GM19463 (cell line): ENCODE measurements at regions not wholly inside any gene's neighbourhood (a gene's known extent, or its start where the extent isn't known, plus 50 kb on each side); places are given as distances from the start of the nearest gene placed in this dataset.
"Not testable (repeated sequence)": the region's sequence is repeated elsewhere in the genome, so short reads cannot be mapped to it uniquely, and the experiment has no call there.

Experiments
- ATAC-seq: cut with Tn5 transposase; IDR thresholded peaks from one replicate; pipeline ENCODE4 v1.9.1; 2021; ENCODE audit warnings: mild to moderate bottlenecking, moderate library complexity; ENCODE audit not compliant: unreplicated experiment

DNA sequence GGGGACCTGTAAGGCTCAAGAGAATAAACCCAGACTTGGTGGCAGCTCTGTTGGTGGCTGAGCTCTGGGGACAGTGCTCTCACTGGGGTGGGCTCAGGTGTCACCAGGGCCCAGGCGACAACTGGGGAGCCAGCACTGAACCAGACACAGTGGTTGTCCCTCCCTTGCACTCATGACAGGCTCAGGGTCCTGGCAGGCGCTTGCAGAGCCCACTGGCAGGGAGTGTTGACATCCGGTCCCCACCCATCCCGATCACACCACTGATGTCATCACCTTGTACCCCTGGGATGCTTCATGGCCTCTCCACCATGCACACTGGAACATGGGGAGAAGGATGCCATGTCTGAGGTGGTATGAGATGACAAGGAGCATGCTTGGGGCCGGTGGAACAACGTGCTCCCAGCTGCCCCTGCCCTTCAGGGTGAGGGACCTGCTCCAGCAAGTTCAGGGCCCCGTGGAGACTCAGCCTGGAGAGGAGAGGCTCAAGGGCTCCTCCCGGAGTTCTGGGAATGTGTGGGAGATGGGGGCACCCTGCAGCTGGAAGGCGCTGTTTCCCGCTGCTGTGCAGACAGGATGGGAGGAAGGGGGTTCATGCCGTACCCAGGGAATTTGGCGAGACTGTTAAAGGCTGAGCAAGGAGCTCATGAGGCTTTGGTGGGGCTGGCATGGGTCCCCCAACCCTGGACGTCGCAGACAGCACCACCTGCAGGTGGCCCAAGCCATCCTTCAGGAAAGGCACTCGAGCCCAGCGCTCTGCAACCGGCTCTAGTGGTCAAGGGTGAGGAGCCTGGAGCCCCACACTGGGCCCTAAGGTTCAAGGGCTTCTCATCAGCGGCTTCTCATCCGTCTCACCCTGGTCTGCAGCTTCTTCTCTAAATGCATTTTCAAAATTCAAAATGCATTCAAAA is 141.1 kb upstream of the ZNF469 start:
- not testable (repeated sequence) for ATAC-seq

DNA sequence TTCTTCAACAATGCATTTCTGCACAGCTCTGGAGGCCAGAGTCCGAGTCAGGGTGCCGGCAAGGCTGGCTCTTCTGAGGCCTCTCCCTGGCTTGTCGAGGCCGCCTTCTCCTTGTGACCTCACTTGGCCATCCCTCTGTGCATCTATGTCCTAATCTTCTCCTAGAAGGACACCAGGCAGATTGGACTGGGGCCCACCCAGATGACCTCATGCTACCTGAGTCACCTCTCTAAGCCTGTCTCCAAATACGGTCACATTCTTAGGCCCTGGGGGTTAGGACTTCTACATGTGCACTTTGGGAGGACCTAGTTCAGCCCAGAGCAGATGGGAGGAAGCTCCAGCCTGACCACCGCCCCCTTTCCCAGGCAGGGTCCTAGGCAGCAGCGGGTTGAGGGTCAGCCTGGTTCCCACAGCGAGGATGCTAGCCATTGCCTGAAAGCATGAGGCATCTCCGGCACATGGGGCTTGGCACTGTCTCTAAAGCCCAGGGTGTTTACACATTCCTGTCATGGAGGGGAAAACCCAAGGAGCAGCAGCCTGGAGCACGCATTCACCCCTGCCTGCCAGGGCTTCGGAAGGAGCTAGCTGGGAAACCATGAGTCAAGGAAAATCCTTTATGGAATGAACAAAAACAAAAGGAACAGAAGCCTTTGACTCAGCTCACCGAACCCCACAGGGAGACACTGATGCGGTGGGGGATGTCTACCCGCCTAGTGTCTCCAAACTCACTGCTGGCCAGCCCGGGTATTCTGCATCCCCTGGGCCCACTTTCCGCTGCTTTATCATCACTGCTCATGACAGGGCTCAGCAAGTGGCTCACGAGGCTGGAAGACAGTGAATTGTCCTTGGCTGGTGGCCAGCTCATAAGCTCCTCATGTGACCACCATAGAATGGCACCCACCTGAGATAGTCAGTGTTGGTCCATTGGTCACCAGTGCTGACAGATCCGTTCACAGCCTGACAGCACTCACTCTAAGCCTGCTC is 140.2 kb upstream of the ZNF469 start:
- not testable (repeated sequence) for ATAC-seq

DNA sequence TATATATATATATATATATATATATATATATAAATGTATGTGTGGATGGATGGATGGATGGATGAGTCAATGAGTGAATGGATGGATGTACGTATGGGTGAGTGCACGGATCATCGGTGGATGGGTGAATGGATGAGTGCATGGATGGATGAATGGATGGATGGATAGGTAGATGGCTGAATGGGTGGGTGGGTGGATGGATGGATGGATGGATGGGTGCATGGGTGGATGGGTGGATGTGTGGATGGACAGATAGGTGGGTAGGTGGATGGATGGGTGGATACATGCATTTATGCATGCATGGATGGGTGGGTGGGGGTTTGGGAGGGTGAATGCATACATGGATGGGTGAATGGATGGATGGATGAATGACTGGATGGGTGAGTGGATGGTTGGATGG is 138.8 kb upstream of the ZNF469 start:
- not testable (repeated sequence) for ATAC-seq

DNA sequence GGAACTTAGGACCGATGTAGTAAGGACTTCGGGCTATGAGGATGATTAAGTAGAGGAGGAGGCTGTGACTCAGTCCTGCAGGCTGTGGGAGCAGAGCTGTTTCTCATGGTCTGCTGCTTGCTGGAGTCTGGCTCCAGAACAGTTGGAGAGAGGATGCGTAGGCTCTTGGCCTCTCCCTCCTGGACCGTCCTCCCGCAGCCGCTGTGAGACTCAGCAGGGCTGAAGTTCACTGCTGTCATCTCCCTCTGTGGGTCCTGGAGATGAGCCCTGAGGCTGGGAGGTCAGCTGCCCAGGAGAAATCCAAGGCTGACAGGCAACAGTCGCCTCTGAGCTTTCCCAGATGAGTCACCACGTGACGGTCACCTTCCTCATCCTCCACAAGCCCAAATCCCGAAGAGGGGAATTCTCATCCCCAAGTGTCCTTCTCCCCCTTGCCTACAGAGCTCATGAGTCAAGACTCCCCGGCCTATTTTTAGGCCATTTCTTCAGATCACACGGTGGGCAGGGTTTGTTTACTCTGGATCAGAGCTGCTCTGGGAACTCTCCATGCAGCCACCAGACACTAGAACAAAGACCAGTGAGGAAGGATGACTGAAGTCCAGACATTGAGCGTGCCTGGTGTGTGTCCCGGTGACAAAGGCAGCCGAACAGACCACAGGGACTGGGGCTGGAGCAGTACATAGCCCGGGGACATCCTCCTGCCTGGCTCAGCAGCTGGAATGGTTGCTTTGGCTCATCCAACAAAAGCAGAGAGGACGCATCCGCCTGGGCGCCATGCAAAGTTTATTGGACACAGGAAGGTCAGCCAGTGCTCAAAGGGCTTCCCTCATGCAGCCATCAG is 137.3 kb upstream of the ZNF469 start:
- not testable (repeated sequence) for ATAC-seq

GRCh38 chr16:88246955-88247582 is 135.7 kb upstream of the ZNF469 start:
- ATAC-seq, result not testable (repeated sequence)

DNA sequence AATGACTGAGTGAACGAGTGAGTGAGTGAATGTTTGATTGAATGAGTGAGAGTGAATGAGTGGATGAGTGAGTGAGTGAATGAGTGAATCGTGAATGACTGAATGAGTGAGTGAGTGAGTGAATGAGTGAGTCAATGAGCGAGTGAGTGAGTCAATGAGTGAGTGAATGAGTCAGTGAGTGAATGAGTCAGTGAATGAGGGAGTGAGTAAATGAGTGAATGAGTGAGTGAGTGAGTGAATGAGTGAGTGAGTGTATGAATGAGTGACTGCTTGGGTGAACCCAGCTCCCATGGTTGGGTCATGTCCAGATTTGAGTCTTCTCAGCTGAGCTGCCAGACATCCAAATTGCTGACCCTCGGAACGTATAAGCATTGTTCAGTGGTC is 135.2 kb upstream of the ZNF469 start:
- not testable (repeated sequence) for ATAC-seq

DNA sequence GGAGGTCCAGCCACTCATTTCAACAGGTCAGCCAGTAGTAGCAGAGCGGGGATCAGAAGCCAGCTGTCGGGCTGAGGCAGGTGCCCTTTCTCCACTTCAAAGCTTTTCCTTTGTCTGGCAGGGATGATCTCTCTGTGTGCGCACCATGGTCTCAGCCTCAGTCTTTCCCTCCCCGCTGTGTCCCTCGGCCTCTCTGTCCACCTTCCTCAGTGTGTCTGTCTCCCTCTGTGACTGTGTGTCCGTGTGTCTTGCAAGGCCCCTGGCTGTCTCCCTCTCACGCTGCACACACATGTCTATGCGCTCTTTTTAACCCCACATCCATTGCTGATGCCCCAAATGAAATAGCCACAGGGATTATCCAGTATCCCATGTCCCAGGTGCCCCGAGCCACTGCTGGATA is 134.0 kb upstream of the ZNF469 start:
- not testable (repeated sequence) for ATAC-seq

- ATAC-seq, result not testable (repeated sequence)
Observed at GRCh38 chr16:88250381-88250780, 132.4 kb upstream of the ZNF469 start.

- not testable (repeated sequence) for ATAC-seq
Observed at GRCh38 chr16:88252057-88252794, 130.5 kb upstream of the ZNF469 start.

- ATAC-seq, result not testable (repeated sequence)
Observed at GRCh38 chr16:88258141-88258540, 124.6 kb upstream of the ZNF469 start.

DNA sequence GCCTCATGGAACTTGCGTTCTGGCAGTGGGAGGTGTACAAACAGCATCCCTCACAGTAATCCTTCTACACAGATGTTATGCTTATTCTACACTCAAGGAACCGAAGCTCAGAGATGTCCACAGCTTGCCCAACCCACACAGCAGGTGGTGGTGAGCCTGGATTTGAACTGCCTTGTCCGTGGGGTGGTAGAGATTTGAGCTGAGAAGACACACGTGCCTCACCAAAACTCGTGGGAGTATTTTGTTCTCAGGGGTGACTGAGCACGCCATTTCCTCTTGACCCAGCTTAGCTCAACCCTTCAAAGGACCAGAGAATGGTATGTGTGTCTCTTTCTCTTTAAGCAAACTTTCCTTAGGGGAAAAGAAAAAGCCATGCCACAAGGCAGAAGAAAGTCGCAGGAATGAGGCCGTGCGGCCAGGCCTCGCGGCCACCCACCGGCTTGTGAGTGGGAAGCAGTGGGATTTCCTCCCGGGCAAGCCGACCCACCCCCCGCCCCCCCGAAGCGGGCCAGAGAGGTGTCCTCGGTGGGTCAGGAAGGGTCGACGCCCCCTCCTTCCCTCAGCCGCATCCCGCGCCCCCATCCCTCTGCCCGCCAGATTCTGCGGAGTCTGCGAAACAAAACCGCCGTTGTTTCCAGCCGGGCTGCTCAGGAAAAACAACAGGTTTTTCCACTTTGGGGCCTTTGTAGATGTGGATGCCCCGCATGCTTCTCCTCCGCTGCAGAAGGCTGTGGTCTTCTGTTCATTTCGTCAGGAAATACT is 123.8 kb upstream of the ZNF469 start:
- ATAC-seq, result not testable (repeated sequence)

- ATAC-seq, result not testable (repeated sequence)
Observed at GRCh38 chr16:88259538-88259937, 123.2 kb upstream of the ZNF469 start.

DNA sequence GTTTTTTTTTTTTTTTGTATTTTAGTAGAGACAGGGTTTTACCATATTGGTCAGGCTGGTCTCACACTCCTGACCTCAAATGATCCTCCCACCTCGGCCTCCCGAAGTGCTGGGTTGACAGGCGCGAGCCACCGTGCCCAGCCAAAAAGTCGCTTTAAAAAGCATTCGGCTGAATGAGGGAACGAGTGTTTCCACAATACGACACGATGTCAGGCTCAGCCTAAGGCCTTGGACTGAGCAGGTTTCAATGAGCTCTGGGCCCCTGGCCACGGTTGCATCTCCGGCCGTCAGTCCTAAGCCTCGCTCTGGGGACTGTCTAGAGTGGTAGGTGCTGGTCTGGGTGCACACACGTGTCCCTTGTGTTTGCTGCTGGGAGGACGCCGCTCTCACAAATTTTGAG is 122.6 kb upstream of the ZNF469 start:
- not testable (repeated sequence) for ATAC-seq

DNA sequence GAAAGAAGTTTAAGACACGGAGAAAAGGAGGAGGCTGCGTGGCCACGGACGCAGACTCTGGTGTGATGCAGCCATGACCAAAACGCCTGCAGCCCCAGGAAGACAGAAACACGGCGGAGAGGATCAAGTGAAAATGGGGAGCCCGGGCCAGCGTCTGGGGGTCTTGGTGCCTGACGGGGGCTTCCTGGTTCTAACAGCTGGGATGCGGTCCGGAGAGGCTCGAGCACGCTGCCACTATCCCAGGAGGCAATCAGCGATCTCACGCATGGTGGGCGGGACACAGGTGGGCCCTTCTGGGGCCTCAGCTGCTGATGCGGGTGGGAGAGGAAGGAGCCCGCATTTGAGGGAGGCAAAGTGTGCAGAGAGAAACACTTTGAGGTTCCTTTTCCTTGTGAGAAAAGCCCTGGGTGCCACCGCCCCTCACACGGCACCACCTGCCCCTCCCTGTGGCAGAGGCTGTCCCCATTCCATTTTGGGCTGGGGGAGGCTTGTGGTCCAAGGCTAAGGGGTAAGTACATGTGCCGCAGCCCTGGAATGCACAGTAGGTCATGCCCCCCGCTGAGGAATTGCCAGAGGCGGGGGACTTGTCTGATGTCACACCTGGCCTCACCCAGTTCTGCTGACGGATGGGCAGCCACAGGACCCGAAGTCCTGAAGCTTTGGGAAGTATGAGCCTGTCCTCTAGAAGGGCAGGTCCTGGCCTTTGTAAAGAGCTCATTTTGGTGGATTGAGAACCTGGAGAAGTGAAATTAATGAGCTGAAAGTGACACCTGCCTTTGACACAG is 121.7 kb upstream of the ZNF469 start:
- not testable (repeated sequence) for ATAC-seq

DNA sequence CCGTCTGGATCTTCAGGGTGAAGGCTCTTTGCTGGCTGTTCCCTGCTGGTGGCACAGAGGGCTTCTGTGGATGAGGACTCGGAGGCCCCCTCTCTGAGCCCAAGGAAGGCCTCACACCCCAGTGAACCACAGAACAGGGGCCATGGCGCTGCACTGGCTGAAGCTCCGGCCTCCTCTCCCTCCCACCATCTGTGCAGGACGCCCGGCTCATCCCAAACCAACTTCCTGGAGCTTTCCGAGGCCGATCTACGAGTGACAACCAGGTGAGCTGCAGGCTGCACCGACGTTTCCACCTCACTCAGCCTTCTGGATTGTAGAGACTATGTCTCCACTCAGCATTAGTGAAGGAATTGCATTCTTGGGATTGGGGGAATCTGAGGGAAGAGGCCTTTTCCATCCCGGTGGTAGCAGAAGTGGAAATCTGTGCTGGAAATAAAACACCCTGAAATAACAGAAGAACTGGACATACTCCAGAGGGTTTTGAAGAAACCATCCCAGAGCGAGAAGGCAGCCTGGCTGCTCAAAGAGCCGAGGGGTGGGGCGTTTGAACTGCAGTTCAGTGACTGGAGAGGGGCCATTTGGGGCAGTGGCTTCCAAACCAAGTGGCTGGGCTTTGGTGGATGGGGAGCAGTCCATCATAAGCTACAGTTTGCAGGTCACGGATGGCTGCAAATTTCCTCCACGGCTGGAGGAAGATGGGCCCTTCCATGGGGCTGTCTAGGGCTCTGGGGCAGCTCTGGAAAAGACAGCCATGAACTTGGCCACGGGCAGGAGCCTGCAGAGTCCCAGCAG is 120.7 kb upstream of the ZNF469 start:
- not testable (repeated sequence) for ATAC-seq

- not testable (repeated sequence) for ATAC-seq
Observed at GRCh38 chr16:88262858-88263563, 119.7 kb upstream of the ZNF469 start.
